GM18499 (cell line): ENCODE measurements at regions not wholly inside any gene's neighbourhood (a gene's known extent, or its start where the extent isn't known, plus 50 kb on each side); places are given as distances from the start of the nearest gene placed in this dataset.

Experiments
- ATAC-seq: cut with Tn5 transposase; IDR thresholded peaks from one replicate; pipeline ENCODE4 v1.9.1; 2021; ENCODE audit warnings: moderate number of reproducible peaks; ENCODE audit not compliant: insufficient read depth, unreplicated experiment

- no peak for ATAC-seq
Observed at GRCh38 chr16:85333744-85334640, 221.7 kb upstream of the CIBAR2 start.

GRCh38 chr16:85334718-85335583 is 222.7 kb upstream of the CIBAR2 start:
- no peak for ATAC-seq

- ATAC-seq: no peak
Observed at GRCh38 chr16:85335584-85336491, 223.6 kb upstream of the CIBAR2 start.

- ATAC-seq: no peak
Observed at GRCh38 chr16:85337910-85338637, 225.8 kb upstream of the CIBAR2 start.

- no peak for ATAC-seq
Observed at GRCh38 chr16:85338638-85338982, 226.3 kb upstream of the CIBAR2 start.

GRCh38 chr16:85338989-85339685 is 226.9 kb upstream of the CIBAR2 start:
- ATAC-seq: no peak

- ATAC-seq: no peak
Observed at GRCh38 chr16:85341972-85342695, 229.9 kb upstream of the CIBAR2 start.

GRCh38 chr16:85344502-85345128 is 232.3 kb upstream of the CIBAR2 start:
- no peak for ATAC-seq

- ATAC-seq: no peak
Observed at GRCh38 chr16:85345129-85345639, 232.9 kb upstream of the CIBAR2 start.

GRCh38 chr16:85346404-85347212 is 234.3 kb upstream of the CIBAR2 start:
- no peak for ATAC-seq

- ATAC-seq: no peak
Observed at GRCh38 chr16:85347213-85347591, 234.9 kb upstream of the CIBAR2 start.

GRCh38 chr16:85348065-85348840 is 236.0 kb upstream of the CIBAR2 start:
- no peak for ATAC-seq

GRCh38 chr16:85348911-85349334 is 236.7 kb upstream of the CIBAR2 start:
- ATAC-seq: no peak

- ATAC-seq: no peak
Observed at GRCh38 chr16:85349365-85350145, 237.3 kb upstream of the CIBAR2 start.

- no peak for ATAC-seq
Observed at GRCh38 chr16:85350146-85350728, 238.0 kb upstream of the CIBAR2 start.
